ENCODE measurements at regions not wholly inside any gene's neighbourhood (a gene's known extent, or its start where the extent isn't known, plus 50 kb on each side); places are given as distances from the start of the nearest gene placed in this dataset.

DNA sequence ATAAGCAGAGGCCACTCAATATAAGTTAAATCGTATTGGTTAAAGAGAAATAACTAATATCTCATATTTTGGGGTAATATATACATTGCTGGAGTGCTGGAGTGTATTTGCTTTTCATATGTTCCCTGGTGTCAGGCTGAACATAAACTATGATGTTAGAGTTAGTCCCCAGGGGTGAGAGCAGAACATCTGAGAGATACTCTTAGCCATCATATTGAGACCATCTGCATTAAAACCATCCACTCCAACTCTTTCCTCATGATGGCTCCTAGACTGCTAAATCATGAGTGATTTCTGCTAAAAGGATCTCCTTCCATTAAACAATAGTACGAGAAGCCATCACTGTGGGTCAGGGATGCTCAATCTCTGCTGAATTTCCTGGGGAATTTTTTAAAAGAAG lies 436.2 kb downstream of the DTWD2 start:
- TF ChIP-seq CTCF (IDR thresholded peaks at IDR 0.05): no peak
- TF ChIP-seq POLR2AphosphoS5 (IDR thresholded peaks at IDR 0.05; ENCODE audit: insufficient read depth in 1 of 2, low read depth in 1 of 2): no peak

Data from vagina (tissue), 2 donors.